Right renal pelvis (tissue), 4 donors: ENCODE measurements at regions not wholly inside any gene's neighbourhood (a gene's known extent, or its start where the extent isn't known, plus 50 kb on each side); places are given as distances from the start of the nearest gene placed in this dataset.
"Not testable (repeated sequence)": the region's sequence is repeated elsewhere in the genome, so short reads cannot be mapped to it uniquely, and the experiment has no call there.

ENCODE experiments used
- DNase-seq, 4 donors: peaks; one replicate each; pipeline ENCODE4 v3.0.0-alpha.2; 2013; ENCODE audit warnings: low read depth in 4 of 4, low spot score in 3 of 4, missing footprints in 1 of 4

DNA sequence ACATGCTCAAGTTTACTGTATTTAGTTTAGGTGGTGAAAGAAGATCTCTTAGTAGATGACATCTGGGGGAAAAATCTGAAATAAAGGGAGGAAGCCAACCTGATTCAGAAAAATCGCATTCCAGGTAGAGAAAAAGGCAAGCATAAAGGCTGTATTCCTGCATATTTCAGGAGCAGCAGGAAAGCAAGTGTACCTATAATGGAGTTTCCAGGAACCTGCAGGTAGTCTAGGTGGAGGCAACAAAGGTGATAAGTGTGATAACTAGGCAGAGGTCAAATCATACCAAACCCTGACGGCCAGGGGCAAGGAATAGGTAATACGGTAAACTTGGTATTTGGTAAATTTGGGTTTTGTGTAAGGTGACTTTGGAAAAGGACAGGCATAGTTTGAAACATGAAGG lies 132.8 kb upstream of the GOT2 start:
- no peak for DNase-seq

DNA sequence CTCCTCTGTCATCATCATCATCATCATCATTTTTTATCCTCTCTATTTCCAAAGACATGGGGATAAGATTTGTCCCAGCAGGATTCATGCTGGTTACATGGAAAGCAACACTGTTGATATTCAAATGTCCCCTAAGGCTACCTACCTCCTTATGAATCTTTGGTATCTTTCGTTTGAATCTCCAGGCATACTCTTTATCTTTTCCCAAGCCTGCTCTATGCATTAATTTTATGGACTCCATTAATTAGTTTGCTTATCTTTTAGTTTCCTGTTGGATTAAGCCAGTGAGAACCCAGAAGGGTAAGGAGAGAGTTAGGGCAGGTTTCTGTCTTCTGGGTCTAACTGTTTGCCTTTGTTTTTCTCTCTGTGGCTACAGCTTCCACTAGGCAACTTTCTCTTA lies 129.6 kb upstream of the GOT2 start:
- no peak for DNase-seq

DNA sequence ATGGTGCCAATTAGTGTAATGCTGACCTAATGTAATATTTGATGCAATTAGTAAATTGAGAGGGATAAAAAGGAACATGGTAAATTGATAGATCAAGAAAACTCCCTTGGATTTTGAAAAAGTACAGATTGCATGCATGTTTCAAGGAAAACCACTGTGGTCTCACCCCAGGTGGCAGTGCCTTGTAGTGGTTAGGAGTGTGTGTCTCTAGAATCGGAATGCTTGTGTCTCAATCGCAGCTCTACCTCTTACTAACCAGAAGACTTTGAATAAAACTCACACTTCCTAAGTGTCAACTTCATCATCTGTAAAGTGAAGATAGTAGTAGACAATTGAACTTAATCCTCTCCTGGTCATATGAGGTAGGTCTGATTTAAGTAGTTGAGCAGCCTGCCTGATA lies 128.9 kb upstream of the GOT2 start:
- no peak for DNase-seq

DNA sequence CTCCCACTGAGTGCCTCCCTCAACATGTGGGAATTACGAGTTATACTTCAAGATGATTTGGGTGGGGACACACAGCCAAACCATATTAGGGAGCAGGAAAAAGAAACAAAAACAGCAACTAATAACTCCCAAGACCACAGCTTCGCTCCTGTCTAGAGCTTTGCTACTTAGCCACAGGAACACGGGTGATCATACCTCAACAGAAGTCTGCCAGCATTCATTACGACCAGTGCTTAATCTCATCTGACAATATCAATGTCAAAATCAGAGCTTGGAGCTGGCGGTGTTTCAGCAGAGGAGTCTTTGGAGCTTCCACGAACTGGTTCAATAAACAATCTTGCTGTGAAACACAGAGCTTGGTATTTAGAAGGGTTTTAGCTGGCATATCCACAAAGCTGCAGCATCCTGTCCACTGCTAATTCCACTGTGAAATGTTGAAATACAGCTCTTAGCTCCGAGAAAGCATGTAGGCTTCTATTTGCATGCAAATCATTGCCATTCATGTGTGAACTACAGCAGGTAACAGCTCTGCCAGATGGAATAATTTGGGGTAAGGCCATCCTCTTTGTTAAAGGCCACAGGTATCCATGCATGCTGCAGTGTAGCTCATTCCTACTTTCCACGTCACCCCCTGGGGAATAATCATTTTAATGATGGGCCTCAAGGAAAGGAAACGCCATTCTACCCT lies 128.4 kb upstream of the GOT2 start:
- no peak for DNase-seq

DNA sequence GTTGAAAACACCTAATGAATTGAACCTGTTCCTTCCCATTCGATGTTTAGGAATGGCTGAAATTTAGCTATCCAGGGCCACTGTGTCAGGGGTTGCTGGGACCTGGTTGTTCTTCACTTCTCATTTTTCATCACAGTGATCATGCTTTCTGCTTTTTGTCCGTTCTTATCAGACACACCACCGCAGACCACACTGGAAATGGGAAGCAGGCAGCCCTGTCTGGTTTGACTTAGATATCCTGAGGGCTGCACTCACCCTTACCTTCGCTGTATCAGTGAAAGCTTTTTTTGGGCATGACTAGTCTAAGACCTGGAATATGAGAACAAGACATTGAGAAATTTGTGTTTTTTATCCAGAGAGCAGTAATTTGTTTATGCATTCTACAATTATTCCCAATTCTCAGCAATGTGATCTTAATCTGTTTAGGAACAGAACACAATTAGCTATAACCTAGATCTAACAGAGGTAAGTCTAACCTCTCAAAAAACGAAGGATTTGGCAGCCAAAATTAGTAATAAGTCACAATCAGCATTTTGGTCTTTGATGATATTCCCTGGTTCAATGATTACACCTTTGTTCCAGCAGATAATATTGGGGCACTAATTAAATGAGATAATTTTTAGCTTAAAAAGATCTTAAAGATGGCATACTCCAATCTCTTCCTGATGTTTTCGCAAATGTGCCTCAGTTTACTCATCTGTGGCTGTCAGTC lies 126.0 kb upstream of the GOT2 start:
- no peak for DNase-seq

DNA sequence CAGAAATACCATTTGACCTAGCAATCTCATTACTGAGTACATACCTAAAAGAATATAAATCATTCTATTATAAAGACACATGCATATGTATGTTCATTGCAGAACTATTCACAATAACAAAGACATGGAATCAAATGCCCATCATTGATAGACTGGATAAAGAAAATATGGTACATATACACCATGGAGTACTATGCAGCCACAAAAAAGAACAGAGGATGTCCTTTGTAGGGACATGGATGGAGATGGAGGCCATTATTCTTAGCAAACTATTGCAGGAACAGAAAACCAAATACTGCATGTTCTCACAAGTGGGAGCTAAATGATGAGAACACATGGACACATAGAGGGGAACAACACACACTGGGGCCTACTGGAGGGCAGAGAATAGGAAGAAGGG lies 124.5 kb upstream of the GOT2 start:
- not testable (repeated sequence) for DNase-seq

DNA sequence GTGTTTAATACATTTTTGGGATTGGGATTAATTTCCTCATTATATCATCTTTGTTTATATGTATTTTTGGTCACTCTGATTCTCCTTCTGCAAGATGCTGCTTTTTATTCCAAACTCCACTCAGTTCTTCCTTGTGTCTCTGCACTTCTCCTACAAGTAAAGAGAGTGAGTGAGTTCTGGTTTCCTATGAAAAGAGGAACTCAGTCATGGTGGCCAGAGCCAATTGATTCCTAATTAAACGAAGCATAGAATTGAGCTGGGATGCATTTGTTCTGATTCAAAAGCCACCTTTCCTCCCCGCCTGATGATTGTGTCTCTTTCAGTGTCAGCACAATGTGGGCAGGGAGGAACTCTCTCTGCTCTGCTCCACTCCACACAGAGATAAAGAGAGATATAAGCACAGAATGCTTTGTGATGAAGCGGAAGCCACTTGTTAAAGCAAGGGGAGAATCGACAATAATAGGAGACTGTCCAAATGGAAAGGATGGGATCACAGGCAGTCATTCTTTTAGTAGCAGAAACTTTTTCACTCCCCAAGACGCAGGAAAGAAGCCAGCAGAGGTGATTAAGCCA lies 121.3 kb upstream of the GOT2 start:
- no peak for DNase-seq

DNA sequence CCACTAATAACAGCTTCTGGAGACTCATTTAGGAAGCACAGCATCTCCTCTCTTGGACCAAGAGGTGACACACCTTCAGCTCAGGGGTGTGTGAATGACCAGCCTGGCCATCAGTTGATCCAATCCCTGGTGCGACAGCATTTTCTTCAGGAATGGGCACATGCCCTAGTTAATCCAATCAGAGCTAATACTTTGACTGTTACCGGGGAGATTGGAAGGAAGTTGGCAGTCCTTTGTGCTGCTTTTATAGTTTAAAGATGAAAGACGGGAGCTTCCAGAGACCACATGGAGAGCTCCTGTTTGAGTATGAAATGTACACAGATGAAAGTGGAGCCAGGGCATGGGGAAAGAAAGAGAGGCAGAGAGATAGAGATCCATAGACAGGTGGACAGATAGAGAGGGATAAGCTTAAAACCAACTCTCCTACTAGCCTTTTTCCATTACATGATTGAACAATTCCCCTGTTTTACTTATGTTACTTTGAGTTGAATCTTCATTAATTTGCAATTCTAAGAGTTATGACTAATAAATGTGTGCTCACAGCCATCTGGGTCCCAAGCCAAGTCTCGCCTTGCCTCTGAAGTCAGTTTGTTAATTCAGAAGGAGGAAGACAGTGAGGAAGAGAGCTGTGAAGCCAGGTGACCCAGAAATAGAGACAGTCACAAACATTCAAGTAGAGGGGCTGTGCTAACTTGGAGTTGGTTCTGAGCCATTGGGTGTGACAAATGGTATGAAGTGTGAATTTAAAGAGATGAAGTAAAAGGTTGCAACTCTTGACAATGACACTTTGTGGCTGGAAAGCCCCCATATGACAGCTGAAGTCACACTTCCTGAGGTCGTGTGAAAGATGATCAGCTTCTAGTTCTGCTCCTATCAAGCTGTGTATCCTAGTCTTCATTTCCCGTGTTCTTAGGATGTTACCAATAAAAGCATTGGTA lies 120.0 kb upstream of the GOT2 start:
- no peak for DNase-seq

DNA sequence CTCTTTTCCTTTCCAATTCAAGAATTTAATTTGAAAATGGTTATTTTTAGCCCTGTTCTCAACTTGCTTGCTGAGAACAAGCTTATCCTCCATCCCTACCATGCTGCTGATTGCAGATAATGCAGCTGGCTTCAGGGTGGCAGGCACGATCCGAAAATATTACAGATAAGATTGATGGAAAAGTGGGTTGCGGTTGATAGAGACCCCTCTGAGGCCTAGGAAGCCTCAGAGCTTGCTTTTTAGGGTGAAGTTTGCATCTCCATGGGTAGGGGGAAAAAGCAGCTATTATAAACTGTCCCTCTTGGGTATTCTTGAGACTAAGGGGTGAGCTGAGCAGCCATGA lies 116.5 kb upstream of the GOT2 start:
- DNase-seq = no peak

DNA sequence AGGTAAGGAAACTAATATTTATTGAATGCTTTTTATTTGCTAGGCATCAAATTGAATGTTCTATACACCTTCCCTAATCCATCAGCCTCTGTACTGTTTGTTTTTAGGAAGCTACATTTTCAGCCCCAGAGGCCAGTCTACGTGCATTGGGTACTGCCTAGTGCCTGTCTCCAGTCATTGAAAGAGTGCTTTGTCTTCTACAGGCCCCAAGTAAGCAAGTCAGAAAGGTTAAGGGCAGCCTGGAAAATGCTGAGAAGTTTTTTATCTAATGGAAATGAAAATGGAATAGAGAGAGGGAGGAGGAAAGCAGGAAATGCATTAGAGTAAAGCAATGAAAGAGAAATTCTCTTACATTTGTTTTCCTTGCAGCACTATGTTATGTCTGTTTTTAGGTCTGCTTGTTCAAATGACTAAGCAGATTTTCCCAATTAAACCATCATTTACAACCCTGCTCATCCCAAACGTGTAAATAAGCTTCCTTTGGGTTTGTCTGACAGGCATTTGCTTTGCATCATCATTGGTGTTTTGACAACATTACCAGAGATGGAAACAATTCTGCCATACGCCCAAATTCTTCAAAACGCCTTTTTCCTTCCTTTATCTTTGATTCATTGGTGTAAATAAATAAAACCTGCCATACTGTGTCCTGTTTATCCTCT lies 116.0 kb upstream of the GOT2 start:
- no peak for DNase-seq

DNA sequence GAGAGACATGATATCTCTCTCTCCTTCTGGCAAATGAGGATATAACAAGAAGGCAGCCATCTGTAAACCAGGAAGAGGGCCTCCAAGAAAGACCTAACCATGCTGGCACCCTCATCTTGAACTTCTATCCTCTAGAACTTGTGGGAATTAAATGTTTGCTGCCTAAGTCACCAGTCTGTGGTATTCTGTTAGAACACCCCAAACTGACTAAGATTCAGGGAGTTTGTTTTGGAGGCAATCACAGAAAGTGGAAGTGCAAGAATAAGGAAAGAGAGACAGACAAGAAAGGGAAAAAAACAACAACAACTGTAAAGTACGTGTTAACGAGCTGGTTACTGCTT lies 114.5 kb upstream of the GOT2 start:
- no peak for DNase-seq

DNA sequence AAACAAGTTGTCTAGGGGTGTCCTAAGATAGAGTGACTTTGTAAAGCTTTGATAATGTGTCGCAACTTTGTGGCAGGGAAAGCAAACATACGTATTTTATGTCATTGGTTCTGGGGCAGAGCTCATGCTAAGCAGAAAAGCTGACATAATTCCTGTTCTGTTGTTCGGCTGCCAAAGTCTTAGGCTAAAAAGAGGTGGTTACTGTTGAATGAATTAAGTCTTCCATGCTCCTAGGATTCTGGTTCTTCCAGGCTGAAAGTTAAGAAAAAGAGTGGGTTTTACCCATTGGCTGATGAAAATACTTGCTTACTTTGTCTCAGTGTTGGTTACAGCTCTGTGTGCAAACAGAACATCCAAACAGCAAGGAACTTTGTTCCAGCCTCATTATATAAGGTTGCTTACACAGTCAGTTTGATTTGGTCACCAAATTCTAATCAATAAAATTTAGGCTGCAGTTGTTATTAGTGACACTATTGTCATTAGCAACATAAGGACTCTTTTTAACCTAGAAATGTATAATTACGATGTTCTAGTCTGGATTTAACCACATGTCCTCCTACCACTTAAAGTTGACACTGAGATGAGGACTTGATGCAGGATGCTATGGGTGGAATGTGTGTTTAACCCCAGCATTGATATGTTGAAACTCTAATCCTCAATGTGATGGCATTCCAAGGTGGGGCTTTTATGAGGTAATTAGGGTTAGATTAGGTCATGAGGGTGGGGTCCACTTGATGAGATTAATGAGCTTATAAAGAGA lies 114.0 kb upstream of the GOT2 start:
- no peak for DNase-seq

DNA sequence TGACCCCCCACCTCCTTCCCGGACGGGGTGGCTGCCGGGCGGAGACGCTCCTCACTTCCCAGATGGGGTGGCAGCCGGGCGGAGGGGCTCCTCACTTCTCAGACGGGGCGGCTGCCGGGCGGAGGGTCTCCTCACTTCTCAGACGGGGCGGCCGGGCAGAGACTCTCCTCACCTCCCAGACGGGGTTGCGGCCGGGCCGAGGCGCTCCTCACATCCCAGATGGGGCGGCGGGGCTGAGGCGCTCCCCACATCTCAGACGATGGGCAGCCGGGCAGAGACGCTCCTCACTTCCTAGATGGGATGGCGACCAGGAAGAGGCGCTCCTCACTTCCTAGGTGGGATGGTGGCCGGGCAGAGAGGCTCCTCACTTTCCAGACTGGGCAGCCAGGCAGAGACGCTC lies 112.1 kb upstream of the GOT2 start:
- not testable (repeated sequence) for DNase-seq

DNA sequence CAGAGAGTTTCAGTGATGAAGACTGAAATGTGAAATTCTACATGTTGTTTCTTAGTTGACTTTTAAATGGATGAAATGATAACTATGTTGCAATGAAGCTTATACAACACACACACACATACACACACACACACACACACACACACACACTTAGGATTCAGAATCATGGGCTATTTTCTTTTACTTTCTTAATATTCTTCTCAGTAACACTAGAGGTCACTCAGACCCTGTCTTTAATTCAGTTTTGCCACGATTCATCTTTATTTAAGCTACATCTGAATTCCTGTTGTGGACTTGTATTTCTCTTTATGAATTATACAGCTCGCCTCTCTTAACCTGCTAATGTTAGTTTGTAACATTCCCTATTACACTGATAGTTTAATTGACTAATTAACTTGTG lies 109.6 kb upstream of the GOT2 start:
- DNase-seq = no peak

DNA sequence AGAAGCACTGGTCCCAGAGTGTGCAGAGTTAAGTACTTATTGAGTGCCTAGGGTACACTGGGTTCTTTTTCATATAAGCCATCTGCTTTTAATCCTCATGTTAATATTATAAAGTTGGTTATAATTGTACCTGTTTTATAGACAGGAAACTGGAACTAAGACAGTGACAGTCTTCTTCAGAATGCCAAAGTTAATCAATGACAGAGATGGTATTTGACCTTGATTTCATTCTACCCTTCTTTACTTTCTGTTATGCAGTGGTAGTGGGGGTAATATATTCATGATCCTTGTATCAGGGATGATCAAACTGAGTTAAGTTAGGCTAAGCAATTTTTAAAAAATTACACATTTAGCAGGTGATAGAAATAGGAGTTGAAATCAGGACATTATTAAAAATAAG lies 108.6 kb upstream of the GOT2 start:
- DNase-seq = no peak

DNA sequence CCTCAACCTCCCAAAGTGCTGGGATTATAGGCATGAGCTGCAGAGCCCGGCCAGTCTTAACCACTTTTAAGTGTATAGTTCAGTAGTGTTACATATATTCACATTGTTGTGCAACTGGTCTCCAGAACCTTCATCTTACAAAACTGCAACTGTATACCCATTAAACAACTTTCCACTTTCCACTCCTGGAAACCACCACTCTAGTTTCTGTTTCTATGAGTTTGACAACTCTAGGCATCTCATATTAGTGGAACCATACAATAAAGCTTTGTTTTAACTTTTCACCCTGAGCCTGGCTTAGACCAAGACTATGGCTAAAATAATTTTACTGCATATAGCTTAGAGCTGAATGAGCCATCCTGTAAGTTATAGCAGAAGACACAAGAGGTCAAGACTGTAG lies 108.0 kb upstream of the GOT2 start:
- DNase-seq = no peak

DNA sequence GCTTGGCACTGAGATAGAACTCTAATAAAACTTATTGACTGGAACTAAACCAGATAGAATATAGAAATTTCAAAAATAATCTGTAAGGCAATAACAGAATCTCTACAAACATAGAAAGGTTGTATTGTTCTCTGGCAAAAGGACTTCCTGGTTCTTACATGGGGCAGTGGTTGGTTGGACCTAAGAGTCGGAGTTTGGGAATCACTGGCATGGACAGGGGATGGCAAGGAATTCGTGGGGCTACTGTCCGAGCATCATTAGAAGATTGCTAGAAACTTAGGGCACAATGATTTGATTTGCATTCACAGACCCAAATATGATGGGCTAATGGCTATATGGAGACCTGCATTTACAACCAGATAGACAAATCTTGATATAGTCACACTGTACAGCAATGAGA lies 103.8 kb upstream of the GOT2 start:
- no peak for DNase-seq

DNA sequence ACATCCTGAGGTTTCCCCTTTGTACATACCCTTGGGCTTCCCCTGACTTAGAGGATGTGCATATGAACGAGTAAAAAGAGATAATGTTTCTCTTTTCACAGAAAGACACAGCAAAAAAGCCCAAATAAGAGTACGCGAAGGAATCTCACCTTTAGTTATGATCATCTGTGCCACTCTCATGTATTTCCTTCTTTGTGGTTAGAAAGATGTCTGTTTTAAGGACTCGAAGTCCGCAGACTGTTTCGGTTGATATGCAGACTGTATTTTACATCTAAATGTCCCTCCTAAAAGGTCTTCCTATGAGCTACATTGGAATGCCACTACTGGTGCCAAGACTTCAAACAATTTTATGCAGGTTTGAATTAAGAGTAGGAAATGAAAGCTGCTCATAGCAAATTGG lies 102.3 kb upstream of the GOT2 start:
- no peak for DNase-seq

DNA sequence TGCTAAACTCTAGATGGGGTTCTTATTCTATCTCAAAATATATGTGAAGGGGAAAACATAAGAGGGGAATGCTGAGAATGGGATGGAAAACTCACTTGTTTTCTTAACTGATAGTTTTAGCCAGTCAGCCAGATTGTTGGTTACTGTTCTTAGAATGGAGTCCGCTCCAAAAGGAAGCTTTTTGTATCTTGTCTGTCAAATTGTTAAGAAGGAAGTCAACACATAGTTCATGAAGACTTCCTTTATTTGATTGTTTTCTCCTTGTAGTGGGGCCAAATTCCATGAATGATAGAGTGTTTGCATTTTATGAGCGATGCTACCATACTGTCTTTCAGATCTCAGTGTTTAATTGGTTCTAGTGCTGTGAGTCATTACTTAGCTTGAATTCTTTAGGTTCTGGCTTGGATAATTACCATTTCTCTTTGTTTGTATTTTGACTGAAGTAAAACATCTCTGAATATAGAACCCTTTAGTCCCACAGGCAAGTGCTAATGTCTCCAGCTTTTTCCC lies 98.3 kb upstream of the GOT2 start:
- no peak for DNase-seq

DNA sequence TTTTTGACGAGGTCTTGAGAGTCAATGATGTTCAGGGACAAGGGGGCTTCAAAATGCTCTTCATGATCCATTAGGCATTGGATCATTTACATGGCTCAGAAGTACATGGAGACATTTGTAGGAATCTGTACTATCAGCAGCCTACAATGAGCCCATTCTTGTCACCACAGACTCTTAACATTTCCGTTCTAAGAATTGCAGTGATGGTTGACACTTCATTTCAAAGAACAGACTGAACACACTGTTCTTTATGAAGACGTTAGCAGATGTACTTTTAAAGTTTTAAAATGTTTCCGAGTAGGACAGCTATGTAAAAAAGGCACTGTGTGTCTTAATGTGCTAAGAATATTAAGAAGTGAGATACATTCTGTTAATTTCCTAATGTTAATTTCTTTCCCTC lies 97.3 kb upstream of the GOT2 start:
- no peak for DNase-seq
